ENCODE measurements at regions not wholly inside any gene's neighbourhood (a gene's known extent, or its start where the extent isn't known, plus 50 kb on each side); places are given as distances from the start of the nearest gene placed in this dataset.

GRCh38 chr2:217469203-217469810, 533.5 kb downstream of the TNS1 start:
- WGBS, 2 donors: 92 to 97% methylated on average over 2 of the region's 2 CpGs
- TF ChIP-seq EP300 (IDR thresholded peaks at IDR 0.05) (no peak), POLR2AphosphoS5 (IDR thresholded peaks at IDR 0.05) (no peak), CTCF (IDR thresholded peaks at IDR 0.05) (no peak), POLR2A (IDR thresholded peaks at IDR 0.05) (no peak)
- H3K4me3 ChIP-seq: no peak overlapping the region

GRCh38 chr2:217468042-217468830, 534.6 kb downstream of the TNS1 start:
- WGBS, 2 donors: 83 to 88% methylated on average over 2 of the region's 2 CpGs
- DNase-seq: no peak
- Histone ChIP-seq H3K4me3 (no peak overlapping the region), H3K36me3 (no peaks in the 10 kb centered on the region), H3K9me3 (peaks cover 0 to 4% (median 0%) of the 10 kb centered on the region in 4 donors), H3K27ac (no peak overlapping the region), H3K27me3 (no peaks in the 10 kb centered on the region), H3K4me1 (no peaks in the 10 kb centered on the region)
- TF ChIP-seq EP300 (IDR thresholded peaks at IDR 0.05) (no peak), CTCF (IDR thresholded peaks at IDR 0.05) (no peak), POLR2A (IDR thresholded peaks at IDR 0.05) (no peak), POLR2AphosphoS5 (IDR thresholded peaks at IDR 0.05) (no peak)
- no peak for ATAC-seq (ENCODE audit: low FRiP score in 2 of 2)

More at GRCh38 chr2:217469203-217469810, 533.5 kb downstream of the TNS1 start:
- H3K9me3 ChIP-seq: peaks cover 0 to 4% (median 0%) of the 10 kb centered on the region in 4 donors
- no peaks in the 10 kb centered on the region for H3K4me1 ChIP-seq
- H3K36me3 ChIP-seq: no peaks in the 10 kb centered on the region
- DNase-seq (no peak), ATAC-seq (ENCODE audit: low FRiP score in 2 of 2) (peak in 1 of 2 donors; percentile 46)
- no peaks in the 10 kb centered on the region for H3K27me3 ChIP-seq
- no peak overlapping the region for H3K27ac ChIP-seq

- DNase-seq: no peak
Measured at GRCh38 chr2:217467331-217467730, 535.5 kb downstream of the TNS1 start.

GRCh38 chr2:217466805-217467204, 536.0 kb downstream of the TNS1 start:
- no peak for ATAC-seq (ENCODE audit: low FRiP score in 2 of 2)
- DNase-seq: no peak
- 71 to 85% methylated on average over 5 of the region's 5 CpGs for WGBS, 2 donors
- TF ChIP-seq POLR2A (IDR thresholded peaks at IDR 0.05) (no peak), POLR2AphosphoS5 (IDR thresholded peaks at IDR 0.05) (no peak), CTCF (IDR thresholded peaks at IDR 0.05) (no peak), EP300 (IDR thresholded peaks at IDR 0.05) (no peak)
- H3K27me3 ChIP-seq: no peaks in the 10 kb centered on the region
- no peak overlapping the region for H3K27ac ChIP-seq
- no peaks in the 10 kb centered on the region for H3K36me3 ChIP-seq
- H3K4me1 ChIP-seq: no peaks in the 10 kb centered on the region
- H3K4me3 ChIP-seq: no peak overlapping the region
- H3K9me3 ChIP-seq: peaks cover 0 to 4% (median 0%) of the 10 kb centered on the region in 4 donors

More at GRCh38 chr2:217467331-217467730, 535.5 kb downstream of the TNS1 start:
- 57 to 75% methylated on average over 8 of the region's 8 CpGs for WGBS, 2 donors
- Histone ChIP-seq H3K4me1 (no peaks in the 10 kb centered on the region), H3K27me3 (no peaks in the 10 kb centered on the region), H3K9me3 (peaks cover 0 to 4% (median 0%) of the 10 kb centered on the region in 4 donors), H3K4me3 (no peak overlapping the region), H3K27ac (no peak overlapping the region), H3K36me3 (no peaks in the 10 kb centered on the region)
- no peak for TF ChIP-seq CTCF (IDR thresholded peaks at IDR 0.05)
- no peak for TF ChIP-seq POLR2AphosphoS5 (IDR thresholded peaks at IDR 0.05)
- no peak for TF ChIP-seq EP300 (IDR thresholded peaks at IDR 0.05)
- no peak for TF ChIP-seq POLR2A (IDR thresholded peaks at IDR 0.05)
- no peak for ATAC-seq (ENCODE audit: low FRiP score in 2 of 2)
